Panc1 (cell line): ENCODE measurements at regions not wholly inside any gene's neighbourhood (a gene's known extent, or its start where the extent isn't known, plus 50 kb on each side); places are given as distances from the start of the nearest gene placed in this dataset.

Experiments used
- ATAC-seq: fragments of 200-7000 bp; cut with Tn5 transposase; 2 replicates; pipeline ENCODE4 v1.9.1; 2020; ENCODE audit warnings: mild to moderate bottlenecking, moderate library complexity
- BruUV-seq: library from RNA; stranded (reverse); fragments of 400-500 nt; replicated peaks from 2 replicates; lab custom pipeline; 2021; lab: Mats Ljungman, UMichigan
- CTCF ChIA-PET: fragments of 300-600 bp; sonication (Branson Sonifier 250); formaldehyde crosslinking; loops from one replicate; lab custom pipeline; 2022; ENCODE audit warnings: antibody characterized with exemption; lab: Charles Lee
- POLR2A ChIA-PET: fragments of 300-600 bp; sonication (Branson Sonifier 250); formaldehyde crosslinking; loops from one replicate; lab custom pipeline; 2022; ENCODE audit warnings: antibody characterized with exemption; lab: Charles Lee
- DNase-seq: peaks from one replicate; pipeline ENCODE4 v3.0.0-alpha.2; 2010; ENCODE audit warnings: low read depth, low spot score
- H3K27ac ChIP-seq: 2 replicates; pipeline ENCODE4 v1.5.1; 2011; ENCODE audit warnings: mild to moderate bottlenecking, low read length, inconsistent platforms
- H3K27me3 ChIP-seq: fragments of 200-500 bp; sonication (Bioruptor generic); 2 replicates; pipeline ENCODE4 v1.6.0; 2014; ENCODE audit warnings: low read length, inconsistent platforms; ENCODE audit not compliant: control insufficient read depth, insufficient read depth
- H3K36me3 ChIP-seq: fragments of 200-500 bp; sonication (Bioruptor generic); 2 replicates; pipeline ENCODE4 v1.5.1; 2014; ENCODE audit warnings: inconsistent platforms, mild to moderate bottlenecking, low read length, moderate library complexity; ENCODE audit not compliant: control insufficient read depth, insufficient read depth
- H3K4me1 ChIP-seq: 2 replicates; pipeline ENCODE4 v1.5.1; 2011; ENCODE audit warnings: inconsistent platforms, mild to moderate bottlenecking, low read length, moderate library complexity; ENCODE audit not compliant: control insufficient read depth, insufficient read depth
- H3K4me3 ChIP-seq, 2 experiments: 2 replicates each; pipeline ENCODE4 v1.5.1; 2011 to 2012; ENCODE audit warnings: low read depth in 2 of 2, low read length in 2 of 2, mild to moderate bottlenecking in 2 of 2, inconsistent platforms in 1 of 2, moderate library complexity in 1 of 2
- H3K9me3 ChIP-seq: fragments of 200-500 bp; sonication (Bioruptor generic); 2 replicates; pipeline ENCODE4 v1.5.1; 2014; ENCODE audit warnings: low read depth, mild to moderate bottlenecking, inconsistent platforms, low read length, moderate library complexity; ENCODE audit not compliant: control insufficient read depth, insufficient read depth
- CTCF ChIP-seq: fragments of 450-650 bp; IDR thresholded peaks from 2 replicates; pipeline ENCODE4 v1.5.1; 2017; ENCODE audit warnings: mild to moderate bottlenecking
- POLR2AphosphoS5 ChIP-seq: IDR thresholded peaks from 2 replicates; pipeline ENCODE4 v1.6.1; 2012; ENCODE audit warnings: mild to moderate bottlenecking, low read depth, low read length, moderate library complexity
- SIN3A ChIP-seq: IDR thresholded peaks from 2 replicates; pipeline ENCODE4 v1.6.1; 2012; ENCODE audit warnings: low read depth, mild to moderate bottlenecking, low read length, moderate library complexity, borderline replicate concordance; ENCODE audit not compliant: insufficient read depth
- TCF7L2 ChIP-seq: IDR thresholded peaks from 2 replicates; pipeline ENCODE4 v1.6.1; 2011; ENCODE audit warnings: mild to moderate bottlenecking, low read depth, low read length, inconsistent platforms
- in situ Hi-C: cut with HindIII; loops from 2 replicates; pipeline ENCODE4 v1.10.0; 2016; ENCODE audit warnings: low sequenced_read_pairs, low pct_unique_long_range_greater_than_20kb
- intact Hi-C: fragments of 100-400 bp; cut with micrococcal nuclease; formaldehyde crosslinking; loops from one replicate; pipeline ENCODE4 v1.10.0; 2022; ENCODE audit not compliant: unreplicated experiment
- TF ChIP-seq, protein P1 (sequence below), 2 experiments: IDR thresholded peaks; 2 replicates each; pipeline ENCODE4 v1.6.1; 2011 to 2012; ENCODE audit warnings: low read depth in 2 of 2, control low read depth in 1 of 2, low read length in 1 of 2, mild to moderate bottlenecking in 1 of 2, moderate library complexity in 1 of 2; ENCODE audit not compliant: insufficient read depth in 1 of 2

GRCh38 chr4:126750723-126751122 is 882.0 kb upstream of the INTU start:
- ChIA-PET CTCF (no interaction called here), POLR2A (no interaction called here)
- in situ Hi-C loops, result no loop called here
- ATAC-seq, result no peak
- no peak for TF ChIP-seq POLR2AphosphoS5
- no peak for TF ChIP-seq TCF7L2
- no peak for TF ChIP-seq SIN3A
- TF ChIP-seq, protein P1, sequence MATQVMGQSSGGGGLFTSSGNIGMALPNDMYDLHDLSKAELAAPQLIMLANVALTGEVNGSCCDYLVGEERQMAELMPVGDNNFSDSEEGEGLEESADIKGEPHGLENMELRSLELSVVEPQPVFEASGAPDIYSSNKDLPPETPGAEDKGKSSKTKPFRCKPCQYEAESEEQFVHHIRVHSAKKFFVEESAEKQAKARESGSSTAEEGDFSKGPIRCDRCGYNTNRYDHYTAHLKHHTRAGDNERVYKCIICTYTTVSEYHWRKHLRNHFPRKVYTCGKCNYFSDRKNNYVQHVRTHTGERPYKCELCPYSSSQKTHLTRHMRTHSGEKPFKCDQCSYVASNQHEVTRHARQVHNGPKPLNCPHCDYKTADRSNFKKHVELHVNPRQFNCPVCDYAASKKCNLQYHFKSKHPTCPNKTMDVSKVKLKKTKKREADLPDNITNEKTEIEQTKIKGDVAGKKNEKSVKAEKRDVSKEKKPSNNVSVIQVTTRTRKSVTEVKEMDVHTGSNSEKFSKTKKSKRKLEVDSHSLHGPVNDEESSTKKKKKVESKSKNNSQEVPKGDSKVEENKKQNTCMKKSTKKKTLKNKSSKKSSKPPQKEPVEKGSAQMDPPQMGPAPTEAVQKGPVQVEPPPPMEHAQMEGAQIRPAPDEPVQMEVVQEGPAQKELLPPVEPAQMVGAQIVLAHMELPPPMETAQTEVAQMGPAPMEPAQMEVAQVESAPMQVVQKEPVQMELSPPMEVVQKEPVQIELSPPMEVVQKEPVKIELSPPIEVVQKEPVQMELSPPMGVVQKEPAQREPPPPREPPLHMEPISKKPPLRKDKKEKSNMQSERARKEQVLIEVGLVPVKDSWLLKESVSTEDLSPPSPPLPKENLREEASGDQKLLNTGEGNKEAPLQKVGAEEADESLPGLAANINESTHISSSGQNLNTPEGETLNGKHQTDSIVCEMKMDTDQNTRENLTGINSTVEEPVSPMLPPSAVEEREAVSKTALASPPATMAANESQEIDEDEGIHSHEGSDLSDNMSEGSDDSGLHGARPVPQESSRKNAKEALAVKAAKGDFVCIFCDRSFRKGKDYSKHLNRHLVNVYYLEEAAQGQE (IDR thresholded peaks at IDR 0.05; ENCODE audit: insufficient read depth in 1 of 2, low read depth in 2 of 2, low read length in 1 of 2), result no peak
- no peak for TF ChIP-seq CTCF
- no peak overlapping the region for H3K27ac ChIP-seq
- H3K27me3 ChIP-seq, result no peaks in the 10 kb centered on the region
- H3K9me3 ChIP-seq, result no peaks in the 10 kb centered on the region
- no TSS peak for BruUV-seq
- intact Hi-C loops, result no loop called here
- DNase-seq, result no peak
- H3K36me3 ChIP-seq, result no peaks in the 10 kb centered on the region
- H3K4me3 ChIP-seq, result no peak overlapping the region
- H3K4me1 ChIP-seq, result no peaks in the 10 kb centered on the region

- no peak for ATAC-seq
- no peaks in the 10 kb centered on the region for H3K36me3 ChIP-seq
- no peak overlapping the region for H3K27ac ChIP-seq
- TF ChIP-seq SIN3A (no peak), CTCF (no peak), TCF7L2 (no peak), POLR2AphosphoS5 (no peak)
- TF ChIP-seq, protein P1 (IDR thresholded peaks at IDR 0.05; ENCODE audit: insufficient read depth in 1 of 2, low read depth in 2 of 2, low read length in 1 of 2), result no peak
- intact Hi-C loops (no loop called here), in situ Hi-C loops (no loop called here)
- DNase-seq, result no peak
- ChIA-PET CTCF (no interaction called here), POLR2A (no interaction called here)
- no peaks in the 10 kb centered on the region for H3K4me1 ChIP-seq
- no peaks in the 10 kb centered on the region for H3K27me3 ChIP-seq
- H3K9me3 ChIP-seq, result no peaks in the 10 kb centered on the region
- BruUV-seq, result no TSS peak
- no peak overlapping the region for H3K4me3 ChIP-seq
Measured at GRCh38 chr4:126752126-126752525, 880.6 kb upstream of the INTU start.
